ENCODE measurements at regions not wholly inside any gene's neighbourhood (a gene's known extent, or its start where the extent isn't known, plus 50 kb on each side); places are given as distances from the start of the nearest gene placed in this dataset.

GRCh38 chr6:134443009-134443408 is 125.1 kb upstream of the SGK1 start:
- H3K36me3 ChIP-seq (replicated peaks; ENCODE audit: insufficient read depth, low read length): no peaks in the 10 kb centered on the region
- H3K27ac ChIP-seq (ENCODE audit: low read length): no peak overlapping the region
- no peak for DNase-seq
- H3K4me2 ChIP-seq (ENCODE audit: low read depth, low read length): no peak overlapping the region
- H3K4me3 ChIP-seq (ENCODE audit: low read length): no peak overlapping the region
- no peaks in the 10 kb centered on the region for H3K9me3 ChIP-seq (replicated peaks; ENCODE audit: insufficient read depth, low read length)
- no peaks in the 10 kb centered on the region for H3K9me2 ChIP-seq (replicated peaks; ENCODE audit: insufficient read depth, low read length)
- no peaks in the 10 kb centered on the region for H3K27me3 ChIP-seq (replicated peaks; ENCODE audit: insufficient read depth, low read length)
- no peaks in the 10 kb centered on the region for H3K79me2 ChIP-seq (ENCODE audit: low read length)
- no peak overlapping the region for H2AFZ ChIP-seq (ENCODE audit: low read length)
- H3F3A ChIP-seq (ENCODE audit: insufficient read depth, low read length): no peaks in the 10 kb centered on the region
- no peaks in the 10 kb centered on the region for H4K20me1 ChIP-seq (ENCODE audit: insufficient read depth, low read length)
- TF ChIP-seq EZH2 (optimal IDR thresholded peaks at IDR 0.05; ENCODE audit: low read depth, low read length) (no peak), CTCF (IDR thresholded peaks at IDR 0.05; ENCODE audit: low read length) (no peak), EZH2phosphoT487 (IDR thresholded peaks at IDR 0.05; ENCODE audit: low read length) (no peak)
- H3K9ac ChIP-seq (ENCODE audit: low read length): no peak overlapping the region
- no peaks in the 10 kb centered on the region for H3K4me1 ChIP-seq (ENCODE audit: low read length)

DNA sequence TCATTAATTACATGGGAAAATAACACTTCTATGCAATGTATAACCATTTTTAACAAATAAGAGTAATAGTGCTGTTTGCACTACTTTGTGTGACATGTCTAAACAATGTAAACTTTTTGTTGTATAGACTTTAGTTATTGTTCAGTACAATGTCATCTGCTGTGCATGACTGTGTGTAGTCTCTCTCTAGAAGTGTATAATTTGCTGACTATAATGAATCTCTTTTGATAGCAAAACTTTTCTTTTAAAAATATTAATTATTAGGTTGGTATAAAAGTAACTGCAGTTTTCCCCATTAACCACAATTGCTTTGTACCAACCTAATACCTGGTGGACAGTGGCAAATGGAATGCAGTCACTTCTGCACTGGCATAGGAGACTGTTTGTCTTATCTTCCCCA is 124.2 kb upstream of the SGK1 start:
- no peaks in the 10 kb centered on the region for H3K79me2 ChIP-seq (ENCODE audit: low read length)
- H3K9me2 ChIP-seq (replicated peaks; ENCODE audit: insufficient read depth, low read length): no peaks in the 10 kb centered on the region
- H3K9ac ChIP-seq (ENCODE audit: low read length): no peak overlapping the region
- H3K36me3 ChIP-seq (replicated peaks; ENCODE audit: insufficient read depth, low read length): no peaks in the 10 kb centered on the region
- H3K9me3 ChIP-seq (replicated peaks; ENCODE audit: insufficient read depth, low read length): no peaks in the 10 kb centered on the region
- TF ChIP-seq CTCF (IDR thresholded peaks at IDR 0.05; ENCODE audit: low read length): no peak
- no peak for TF ChIP-seq EZH2phosphoT487 (IDR thresholded peaks at IDR 0.05; ENCODE audit: low read length)
- no peak for TF ChIP-seq EZH2 (optimal IDR thresholded peaks at IDR 0.05; ENCODE audit: low read depth, low read length)
- H3K27ac ChIP-seq (ENCODE audit: low read length): no peak overlapping the region
- H2AFZ ChIP-seq (ENCODE audit: low read length): no peak overlapping the region
- H3K27me3 ChIP-seq (replicated peaks; ENCODE audit: insufficient read depth, low read length): no peaks in the 10 kb centered on the region
- H3K4me2 ChIP-seq (ENCODE audit: low read depth, low read length): no peak overlapping the region
- H3F3A ChIP-seq (ENCODE audit: insufficient read depth, low read length): no peaks in the 10 kb centered on the region
- no peak overlapping the region for H3K4me3 ChIP-seq (ENCODE audit: low read length)
- peaks cover 6% of the 10 kb centered on the region for H3K4me1 ChIP-seq (ENCODE audit: low read length)
- DNase-seq: no peak
- no peaks in the 10 kb centered on the region for H4K20me1 ChIP-seq (ENCODE audit: insufficient read depth, low read length)

- Histone ChIP-seq H3K9me2 (replicated peaks; ENCODE audit: insufficient read depth, low read length) (no peaks in the 10 kb centered on the region), H3K4me1 (ENCODE audit: low read length) (peaks cover 13% of the 10 kb centered on the region), H4K20me1 (ENCODE audit: insufficient read depth, low read length) (no peaks in the 10 kb centered on the region), H3K36me3 (replicated peaks; ENCODE audit: insufficient read depth, low read length) (no peaks in the 10 kb centered on the region), H3K27me3 (replicated peaks; ENCODE audit: insufficient read depth, low read length) (no peaks in the 10 kb centered on the region), H3F3A (ENCODE audit: insufficient read depth, low read length) (no peaks in the 10 kb centered on the region), H3K4me2 (ENCODE audit: low read depth, low read length) (no peak overlapping the region), H3K79me2 (ENCODE audit: low read length) (no peaks in the 10 kb centered on the region), H2AFZ (ENCODE audit: low read length) (no peak overlapping the region), H3K9me3 (replicated peaks; ENCODE audit: insufficient read depth, low read length) (no peaks in the 10 kb centered on the region), H3K9ac (ENCODE audit: low read length) (no peak overlapping the region), H3K4me3 (ENCODE audit: low read length) (no peak overlapping the region), H3K27ac (ENCODE audit: low read length) (no peak overlapping the region)
- no peak for TF ChIP-seq EZH2phosphoT487 (IDR thresholded peaks at IDR 0.05; ENCODE audit: low read length)
- no peak for TF ChIP-seq EZH2 (optimal IDR thresholded peaks at IDR 0.05; ENCODE audit: low read depth, low read length)
- TF ChIP-seq CTCF (IDR thresholded peaks at IDR 0.05; ENCODE audit: low read length): no peak
- DNase-seq: no peak
These were observed 120.9 kb upstream of the SGK1 start for GRCh38 chr6:134438837-134439236.
